Stomach smooth muscle (tissue), 2 donors: ENCODE measurements at regions not wholly inside any gene's neighbourhood (a gene's known extent, or its start where the extent isn't known, plus 50 kb on each side); places are given as distances from the start of the nearest gene placed in this dataset.
"Not testable (repeated sequence)": the region's sequence is repeated elsewhere in the genome, so short reads cannot be mapped to it uniquely, and the experiment has no call there.

Experiments used
- H3K27ac ChIP-seq: one replicate; pipeline ENCODE4 v1.7.0; 2013; ENCODE audit warnings: mild to moderate bottlenecking, low read length, inconsistent platforms
- H3K27me3 ChIP-seq, 2 donors: one replicate each; pipeline ENCODE4 v1.7.0; 2013; ENCODE audit warnings: low read length in 2 of 2; ENCODE audit not compliant: insufficient read depth in 2 of 2, control insufficient read depth in 1 of 2
- H3K36me3 ChIP-seq, 2 donors: one replicate each; pipeline ENCODE4 v1.7.0; 2013; ENCODE audit warnings: low read length in 2 of 2; ENCODE audit not compliant: control insufficient read depth in 2 of 2, insufficient read depth in 2 of 2
- H3K4me1 ChIP-seq: one replicate; pipeline ENCODE4 v1.7.0; 2013; ENCODE audit warnings: low read length; ENCODE audit not compliant: control insufficient read depth, insufficient read depth
- H3K4me3 ChIP-seq, 2 donors: one replicate each; pipeline ENCODE4 v1.7.0; 2013; ENCODE audit warnings: low read length in 2 of 2
- H3K9ac ChIP-seq, 2 donors: one replicate each; pipeline ENCODE4 v1.7.0; 2013; ENCODE audit warnings: low read length in 2 of 2, mild to moderate bottlenecking in 1 of 2
- H3K9me3 ChIP-seq, 2 donors: one replicate each; pipeline ENCODE4 v1.7.0; 2013; ENCODE audit warnings: low read length in 2 of 2; ENCODE audit not compliant: control insufficient read depth in 2 of 2
- donor health status: healthy.
- donor health status: Pancreatic carcinoma.

DNA sequence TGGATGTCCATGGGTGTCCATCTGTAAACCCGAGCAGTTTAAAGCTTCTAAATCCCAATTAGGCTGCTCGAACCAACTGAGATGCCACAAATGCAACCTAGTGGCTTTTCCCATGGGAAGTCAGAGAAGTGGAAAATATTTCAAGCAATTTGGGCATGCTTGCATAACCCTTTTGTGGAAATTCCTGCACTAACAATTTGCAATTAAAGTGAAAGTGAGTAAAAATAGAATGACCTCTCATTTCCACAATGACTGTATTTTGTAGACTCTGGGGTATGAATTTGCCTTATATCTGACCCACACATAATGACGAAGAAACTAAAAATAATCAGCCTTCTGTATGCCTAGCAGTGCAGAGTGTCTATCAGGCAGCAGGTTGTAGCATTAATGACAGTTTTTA is 91.8 kb upstream of the TSC22D1 start:
- no peaks in the 10 kb centered on the region for H3K9me3 ChIP-seq
- no peak overlapping the region for H3K9ac ChIP-seq
- H3K4me3 ChIP-seq: no peak overlapping the region
- no peaks in the 10 kb centered on the region for H3K36me3 ChIP-seq
- H3K4me1 ChIP-seq: peaks cover 7% of the 10 kb centered on the region
- H3K27ac ChIP-seq: no peak overlapping the region
- H3K27me3 ChIP-seq: no peaks in the 10 kb centered on the region

DNA sequence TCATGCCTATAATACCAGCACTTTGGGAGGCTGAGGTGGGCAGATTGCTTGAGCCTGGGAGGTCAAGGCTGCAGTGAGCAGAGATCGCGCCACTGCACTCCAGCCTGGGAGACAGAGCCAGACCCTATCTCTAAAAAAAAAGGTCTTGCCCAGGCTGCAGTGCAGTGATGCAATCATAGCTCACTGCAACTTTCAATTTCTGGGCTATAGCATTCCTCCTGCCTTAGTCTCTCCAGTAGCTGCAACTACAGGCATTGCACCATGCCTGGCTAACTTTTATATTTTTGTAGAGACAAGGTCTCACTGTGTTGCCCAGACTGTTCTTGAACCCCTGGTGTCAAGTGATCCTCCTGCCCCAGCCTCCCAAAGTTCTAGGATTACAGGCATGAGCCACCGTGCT is 90.4 kb upstream of the TSC22D1 start:
- H3K36me3 ChIP-seq, H3K27me3 ChIP-seq, H3K4me3 ChIP-seq, H3K4me1 ChIP-seq, H3K9ac ChIP-seq, H3K27ac ChIP-seq, H3K9me3 ChIP-seq: not testable (repeated sequence)

DNA sequence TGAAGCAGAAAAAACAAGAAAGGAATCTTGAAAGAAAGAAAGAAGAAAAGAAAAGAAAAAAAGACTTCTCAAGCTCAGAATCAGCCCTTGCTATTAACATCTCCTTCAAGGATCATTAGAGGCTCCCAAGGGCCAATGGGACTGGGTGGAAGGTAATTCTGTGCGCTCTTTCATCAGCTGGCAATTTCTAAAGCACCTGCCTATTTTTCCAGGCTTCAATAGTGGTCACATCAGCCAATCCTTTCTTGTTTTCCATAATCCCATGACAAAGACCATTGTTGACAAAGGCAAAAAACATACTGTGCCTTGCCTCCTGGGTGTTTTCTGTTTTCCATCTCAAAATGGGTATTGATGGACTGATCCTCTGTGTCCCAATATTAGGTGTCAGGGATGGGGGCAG is 88.2 kb upstream of the TSC22D1 start:
- H3K4me3 ChIP-seq: no peak overlapping the region
- no peaks in the 10 kb centered on the region for H3K36me3 ChIP-seq
- no peaks in the 10 kb centered on the region for H3K9me3 ChIP-seq
- H3K9ac ChIP-seq: no peak overlapping the region
- H3K27ac ChIP-seq: no peak overlapping the region
- H3K4me1 ChIP-seq: peaks cover 7% of the 10 kb centered on the region
- H3K27me3 ChIP-seq: no peaks in the 10 kb centered on the region

DNA sequence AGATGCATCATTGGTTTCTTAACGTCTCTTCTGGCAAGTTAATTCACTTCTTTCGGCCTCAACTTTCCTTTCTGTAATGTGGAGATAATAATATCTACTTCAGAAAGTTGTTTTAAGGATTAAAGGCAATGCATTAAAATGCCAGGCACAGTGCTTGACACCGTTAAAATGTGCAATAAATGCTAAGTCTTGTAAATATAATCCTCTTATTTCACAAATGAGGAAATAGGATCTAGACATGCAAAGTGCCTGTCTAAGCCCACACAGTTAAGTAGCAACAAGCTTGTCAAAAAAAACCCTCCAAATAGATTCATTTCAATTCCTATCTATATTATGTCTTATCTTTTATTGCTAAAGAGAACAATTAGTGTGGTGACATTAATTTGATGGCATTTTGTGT is 86.4 kb upstream of the TSC22D1 start:
- Histone ChIP-seq H3K27me3 (no peaks in the 10 kb centered on the region), H3K36me3 (no peaks in the 10 kb centered on the region), H3K4me1 (no peaks in the 10 kb centered on the region)

DNA sequence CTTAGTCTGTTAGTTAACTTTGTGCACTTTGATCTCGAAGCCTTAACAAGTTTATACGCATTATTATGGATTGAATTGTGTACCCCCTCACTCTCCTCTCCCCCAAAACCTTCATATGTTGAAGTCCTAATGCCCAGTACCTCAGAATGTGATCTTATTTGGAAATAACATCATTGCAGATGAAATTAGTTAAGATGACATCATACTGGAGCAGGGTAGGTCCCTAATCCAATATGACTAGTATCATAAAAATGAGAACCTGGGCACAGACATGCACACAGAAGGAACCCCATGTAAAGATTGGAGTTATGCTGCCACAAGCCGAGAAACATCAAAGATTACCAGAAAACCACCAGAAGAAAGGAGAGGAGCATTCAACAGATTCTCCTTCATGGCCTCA is 85.8 kb upstream of the TSC22D1 start:
- no peaks in the 10 kb centered on the region for H3K27me3 ChIP-seq
- no peaks in the 10 kb centered on the region for H3K36me3 ChIP-seq
- H3K4me1 ChIP-seq: no peaks in the 10 kb centered on the region
- H3K27ac ChIP-seq: no peak overlapping the region
- H3K4me3 ChIP-seq: no peak overlapping the region
- H3K9ac ChIP-seq: no peak overlapping the region
- no peaks in the 10 kb centered on the region for H3K9me3 ChIP-seq

More for the DNA sequence above, 86.4 kb upstream of the TSC22D1 start:
- no peaks in the 10 kb centered on the region for H3K9me3 ChIP-seq
- H3K4me3 ChIP-seq: no peak overlapping the region
- H3K9ac ChIP-seq: no peak overlapping the region
- H3K27ac ChIP-seq: no peak overlapping the region

DNA sequence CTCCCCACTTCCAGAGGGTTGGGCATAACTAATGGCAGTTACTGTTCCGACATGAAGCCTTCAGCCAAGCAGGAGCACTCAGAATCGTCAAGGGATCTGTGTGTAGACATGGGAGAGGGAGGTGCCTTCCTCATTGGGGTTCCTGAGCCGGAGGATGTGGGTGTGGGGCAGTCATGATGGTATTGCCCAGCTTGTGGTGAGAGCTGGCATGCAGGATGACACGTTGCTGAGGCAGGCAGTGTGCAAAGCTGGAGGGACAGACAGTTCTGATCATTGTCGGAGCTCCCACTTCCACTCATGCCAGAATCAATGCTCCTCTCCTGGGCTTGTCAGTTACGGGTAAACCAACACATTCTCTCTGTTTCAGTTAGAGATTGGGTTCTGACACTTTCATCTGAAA is 83.9 kb upstream of the TSC22D1 start:
- Histone ChIP-seq H3K36me3 (no peaks in the 10 kb centered on the region), H3K9me3 (no peaks in the 10 kb centered on the region), H3K27me3 (no peaks in the 10 kb centered on the region), H3K4me1 (no peaks in the 10 kb centered on the region), H3K9ac (no peak overlapping the region), H3K27ac (no peak overlapping the region), H3K4me3 (no peak overlapping the region)

DNA sequence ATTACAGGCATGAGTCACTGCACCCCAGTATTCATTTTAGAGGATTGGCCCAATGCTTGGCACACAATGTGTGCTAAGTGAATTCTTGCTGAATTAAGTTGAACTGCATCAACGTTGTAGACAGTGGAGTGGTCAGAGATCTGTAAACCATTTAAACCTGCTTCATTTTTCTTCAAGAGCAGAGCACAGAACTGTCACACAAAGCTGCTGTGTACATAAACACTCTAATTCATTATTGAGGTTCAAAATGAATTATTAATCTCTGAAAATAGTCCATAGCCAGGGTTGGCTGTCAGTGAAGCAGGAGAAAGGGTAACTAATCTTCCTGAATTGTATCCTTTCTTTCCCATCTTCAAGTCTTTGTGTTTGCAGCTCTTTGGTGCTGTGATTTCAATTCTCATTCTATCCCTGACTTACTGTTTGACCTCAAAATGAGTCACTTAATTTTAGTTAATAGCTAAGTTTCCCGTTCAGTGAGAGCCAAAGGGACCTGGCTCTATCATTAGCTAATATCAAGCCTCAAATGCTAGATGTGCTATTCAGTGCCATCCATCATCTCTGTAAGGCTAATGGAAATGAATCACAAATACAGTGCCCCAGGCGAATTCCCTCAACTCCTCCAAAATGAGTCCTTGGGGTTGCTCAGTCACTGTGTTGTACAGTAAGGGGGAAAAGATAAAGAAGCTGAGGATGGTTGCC is 77.0 kb upstream of the TSC22D1 start:
- H3K27me3 ChIP-seq: peaks cover 0 to under 1% of the 10 kb centered on the region in 2 donors
- H3K9me3 ChIP-seq: no peaks in the 10 kb centered on the region
- peaks cover 4% of the 10 kb centered on the region for H3K4me1 ChIP-seq
- H3K36me3 ChIP-seq: no peaks in the 10 kb centered on the region
- no peak overlapping the region for H3K9ac ChIP-seq
- H3K27ac ChIP-seq: no peak overlapping the region
- H3K4me3 ChIP-seq: no peak overlapping the region

DNA sequence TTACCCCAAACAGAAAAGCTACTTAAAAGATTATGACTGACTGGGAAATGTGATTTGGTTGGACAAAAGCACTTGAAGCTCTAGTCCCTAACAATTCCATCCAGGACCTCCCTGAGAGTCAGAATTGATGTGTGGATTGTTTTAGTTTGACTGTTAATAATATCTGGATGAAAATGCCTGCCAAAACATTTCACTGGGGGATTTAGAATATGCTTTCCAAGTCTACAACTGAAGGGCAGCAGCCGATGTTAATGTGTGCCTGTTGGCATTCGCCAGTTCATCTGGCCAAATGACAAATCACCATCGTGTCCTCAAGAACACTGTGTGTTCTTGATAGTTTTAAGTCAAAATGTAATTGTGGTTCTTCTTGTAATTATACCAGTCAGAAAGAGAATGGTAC is 76.0 kb upstream of the TSC22D1 start:
- H3K27me3 ChIP-seq: peaks cover 0 to 2% of the 10 kb centered on the region in 2 donors
- H3K4me1 ChIP-seq: peaks cover 4% of the 10 kb centered on the region
- no peak overlapping the region for H3K9ac ChIP-seq
- no peak overlapping the region for H3K27ac ChIP-seq
- no peaks in the 10 kb centered on the region for H3K9me3 ChIP-seq
- no peaks in the 10 kb centered on the region for H3K36me3 ChIP-seq
- no peak overlapping the region for H3K4me3 ChIP-seq

DNA sequence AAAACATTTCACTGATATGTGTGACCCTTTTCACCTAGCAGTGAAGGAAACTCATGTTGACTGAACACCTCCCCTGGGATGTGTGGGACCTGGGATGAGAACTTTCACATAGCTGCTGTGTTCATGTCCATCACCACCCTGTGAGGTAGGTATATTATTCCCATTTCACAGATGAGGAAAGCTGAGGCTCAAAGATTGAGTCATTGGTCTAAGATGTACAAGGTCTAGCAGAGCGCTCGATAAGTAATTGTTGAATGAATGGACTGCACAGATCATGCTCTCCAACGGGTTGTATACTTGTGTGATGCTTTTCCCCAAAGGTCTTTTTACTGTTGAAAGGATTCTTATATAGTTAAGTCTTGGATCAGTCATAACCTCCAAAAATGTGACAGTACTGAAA is 75.6 kb upstream of the TSC22D1 start:
- no peak overlapping the region for H3K4me3 ChIP-seq
- no peaks in the 10 kb centered on the region for H3K36me3 ChIP-seq
- no peaks in the 10 kb centered on the region for H3K9me3 ChIP-seq
- H3K9ac ChIP-seq: no peak overlapping the region
- H3K27ac ChIP-seq: no peak overlapping the region
- H3K27me3 ChIP-seq: peaks cover 0 to 2% of the 10 kb centered on the region in 2 donors
- H3K4me1 ChIP-seq: peaks cover 4% of the 10 kb centered on the region

DNA sequence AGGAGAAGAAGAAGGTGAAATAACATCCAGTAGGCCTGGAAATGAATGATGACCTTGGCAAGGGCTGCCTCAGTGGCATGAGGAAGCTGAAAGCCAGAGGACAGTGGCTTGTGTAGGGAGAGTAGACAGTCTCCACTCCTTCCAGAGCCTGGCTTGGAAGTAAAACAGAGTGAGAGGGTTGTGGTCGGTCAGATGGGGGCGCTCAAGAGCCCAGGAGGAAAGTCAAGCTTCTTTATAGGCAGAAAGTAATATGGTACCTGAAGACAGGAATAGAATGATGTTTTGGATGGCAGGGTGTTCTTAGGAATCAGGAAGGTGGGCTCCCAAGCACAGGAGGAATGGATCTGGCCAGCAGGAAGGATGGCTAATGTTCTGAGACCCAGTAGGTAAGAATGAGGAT is 75.1 kb upstream of the TSC22D1 start:
- Histone ChIP-seq H3K4me3 (no peak overlapping the region), H3K4me1 (peaks cover 4% of the 10 kb centered on the region), H3K36me3 (no peaks in the 10 kb centered on the region), H3K9ac (no peak overlapping the region), H3K27me3 (peaks cover 0 to 2% of the 10 kb centered on the region in 2 donors), H3K9me3 (no peaks in the 10 kb centered on the region), H3K27ac (no peak overlapping the region)

DNA sequence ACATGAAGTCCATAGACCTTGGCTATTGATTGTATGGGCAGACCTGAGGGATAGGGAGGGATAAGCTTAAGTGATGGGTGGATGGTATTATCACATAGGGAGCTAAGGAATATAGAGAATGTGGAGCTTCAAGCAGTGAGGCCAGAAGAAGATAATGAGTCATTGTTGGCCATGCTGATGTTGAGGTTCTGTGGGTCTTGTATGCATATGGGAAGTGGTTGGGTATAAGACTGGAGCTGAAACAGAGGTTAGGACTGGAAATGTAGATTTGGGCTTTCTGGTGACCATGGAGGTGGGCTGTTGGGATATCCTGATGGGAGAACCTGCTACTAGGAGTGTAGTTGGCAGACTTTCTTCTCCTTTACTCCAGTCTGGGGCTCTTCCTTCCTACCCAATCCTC is 73.7 kb upstream of the TSC22D1 start:
- Histone ChIP-seq H3K36me3 (no peaks in the 10 kb centered on the region), H3K9ac (no peak overlapping the region), H3K9me3 (no peaks in the 10 kb centered on the region), H3K27me3 (peaks cover 0 to 2% of the 10 kb centered on the region in 2 donors), H3K4me1 (peaks cover 4% of the 10 kb centered on the region), H3K4me3 (no peak overlapping the region), H3K27ac (no peak overlapping the region)
